GM23338 (cell line): ENCODE measurements at regions not wholly inside any gene's neighbourhood (a gene's known extent, or its start where the extent isn't known, plus 50 kb on each side); places are given as distances from the start of the nearest gene placed in this dataset.

Source experiments
- EZH2 ChIP-seq: fragments of 200-600 bp; sonication (generic); IDR thresholded peaks from one replicate; pipeline ENCODE4 v1.8.0; 2017; ENCODE audit warnings: antibody characterized with exemption, mild to moderate bottlenecking, low read depth; ENCODE audit not compliant: unreplicated experiment
- EZH2phosphoT487 ChIP-seq: fragments of 200-600 bp; sonication (generic); IDR thresholded peaks from one replicate; pipeline ENCODE4 v1.8.1; 2018; ENCODE audit warnings: antibody characterized with exemption; ENCODE audit not compliant: unreplicated experiment
- POLR2AphosphoS5 ChIP-seq: IDR thresholded peaks from 2 replicates; pipeline ENCODE4 v1.6.1; 2016; ENCODE audit warnings: antibody characterized with exemption, low read depth
- ZNF114 ChIP-seq: fragments of 250-450 bp; sonication (Bioruptor Pico); IDR thresholded peaks from 2 replicates; pipeline ENCODE4 v1.5.0; 2020; ENCODE audit warnings: mild to moderate bottlenecking, moderate library complexity
- TF ChIP-seq, protein P1 (sequence below), 2 experiments: fragments of 200-600 bp in 1 of 2; sonication (generic) in 1 of 2; conservative IDR thresholded peaks; 2 replicates each; pipeline versions ENCODE4 v1.5.1 to v1.6.1; 2016 to 2017; ENCODE audit warnings: antibody characterized with exemption in 2 of 2, low read depth in 2 of 2, mild to moderate bottlenecking in 2 of 2, moderate library complexity in 1 of 2
- TF ChIP-seq, protein P2 (sequence below): IDR thresholded peaks from 2 replicates; pipeline ENCODE4 v1.6.1; 2016; ENCODE audit warnings: antibody characterized with exemption

DNA sequence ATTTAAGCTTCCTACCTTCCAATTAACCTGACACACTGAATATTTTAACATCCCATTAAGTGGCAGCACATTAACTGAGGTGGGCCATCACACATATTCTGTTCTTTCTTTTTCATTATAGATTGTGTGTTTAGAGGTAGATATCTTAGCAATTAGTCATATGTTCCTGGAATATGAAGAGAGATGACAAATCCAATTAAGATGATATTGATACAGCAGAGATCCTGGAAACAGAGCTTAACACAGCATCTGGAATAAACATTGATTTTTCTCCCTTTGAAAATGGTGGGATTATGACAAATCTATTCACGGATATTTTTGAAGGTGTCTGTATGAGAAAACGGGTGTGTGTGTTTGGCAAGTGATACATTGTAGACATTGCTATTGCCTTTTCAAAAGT, 448.0 kb downstream of the CDH10 start:
- TF ChIP-seq ZNF114, result no peak
- no peak for TF ChIP-seq POLR2AphosphoS5
- TF ChIP-seq, protein P1, sequence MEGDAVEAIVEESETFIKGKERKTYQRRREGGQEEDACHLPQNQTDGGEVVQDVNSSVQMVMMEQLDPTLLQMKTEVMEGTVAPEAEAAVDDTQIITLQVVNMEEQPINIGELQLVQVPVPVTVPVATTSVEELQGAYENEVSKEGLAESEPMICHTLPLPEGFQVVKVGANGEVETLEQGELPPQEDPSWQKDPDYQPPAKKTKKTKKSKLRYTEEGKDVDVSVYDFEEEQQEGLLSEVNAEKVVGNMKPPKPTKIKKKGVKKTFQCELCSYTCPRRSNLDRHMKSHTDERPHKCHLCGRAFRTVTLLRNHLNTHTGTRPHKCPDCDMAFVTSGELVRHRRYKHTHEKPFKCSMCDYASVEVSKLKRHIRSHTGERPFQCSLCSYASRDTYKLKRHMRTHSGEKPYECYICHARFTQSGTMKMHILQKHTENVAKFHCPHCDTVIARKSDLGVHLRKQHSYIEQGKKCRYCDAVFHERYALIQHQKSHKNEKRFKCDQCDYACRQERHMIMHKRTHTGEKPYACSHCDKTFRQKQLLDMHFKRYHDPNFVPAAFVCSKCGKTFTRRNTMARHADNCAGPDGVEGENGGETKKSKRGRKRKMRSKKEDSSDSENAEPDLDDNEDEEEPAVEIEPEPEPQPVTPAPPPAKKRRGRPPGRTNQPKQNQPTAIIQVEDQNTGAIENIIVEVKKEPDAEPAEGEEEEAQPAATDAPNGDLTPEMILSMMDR (conservative IDR thresholded peaks at IDR 0.05; ENCODE audit: low read depth in 2 of 2), result no peak
- TF ChIP-seq EZH2phosphoT487, result no peak
- no peak for TF ChIP-seq EZH2
- TF ChIP-seq, protein P2, sequence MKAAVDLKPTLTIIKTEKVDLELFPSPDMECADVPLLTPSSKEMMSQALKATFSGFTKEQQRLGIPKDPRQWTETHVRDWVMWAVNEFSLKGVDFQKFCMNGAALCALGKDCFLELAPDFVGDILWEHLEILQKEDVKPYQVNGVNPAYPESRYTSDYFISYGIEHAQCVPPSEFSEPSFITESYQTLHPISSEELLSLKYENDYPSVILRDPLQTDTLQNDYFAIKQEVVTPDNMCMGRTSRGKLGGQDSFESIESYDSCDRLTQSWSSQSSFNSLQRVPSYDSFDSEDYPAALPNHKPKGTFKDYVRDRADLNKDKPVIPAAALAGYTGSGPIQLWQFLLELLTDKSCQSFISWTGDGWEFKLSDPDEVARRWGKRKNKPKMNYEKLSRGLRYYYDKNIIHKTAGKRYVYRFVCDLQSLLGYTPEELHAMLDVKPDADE, result no peak
